NCI-H1048 (cell line): ENCODE measurements at regions not wholly inside any gene's neighbourhood (a gene's known extent, or its start where the extent isn't known, plus 50 kb on each side); places are given as distances from the start of the nearest gene placed in this dataset.
"Not testable (repeated sequence)": the region's sequence is repeated elsewhere in the genome, so short reads cannot be mapped to it uniquely, and the experiment has no call there.

Experiments used
- DNase-seq: peaks from one replicate; lab custom pipeline; 2025; lab: John Stamatoyannopoulos, UW

DNA sequence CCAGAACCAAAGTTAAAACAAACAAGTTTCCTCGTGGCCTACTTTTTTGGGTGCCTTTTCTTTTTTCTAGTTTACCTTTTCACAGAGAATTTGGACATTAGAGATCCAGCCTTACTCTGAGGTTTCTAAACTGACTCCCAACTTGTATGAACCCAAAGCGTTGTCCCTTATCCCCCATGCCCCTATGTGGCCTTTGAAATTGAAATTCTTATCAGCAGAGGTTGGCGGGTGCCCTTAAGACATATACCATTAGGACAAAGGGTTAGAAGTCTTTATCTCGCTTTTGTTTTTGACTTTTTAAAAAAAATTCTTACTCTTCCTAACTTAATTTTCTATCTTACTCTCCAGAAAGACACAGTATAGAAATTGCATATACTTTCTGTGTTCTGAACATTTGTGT is 76.3 kb upstream of the C7orf33 start:
- DNase-seq = no peak

- no peak for DNase-seq
Measured at GRCh38 chr7:148515237-148515636, 75.3 kb upstream of the C7orf33 start.

GRCh38 chr7:148515728-148516695 is 74.6 kb upstream of the C7orf33 start:
- DNase-seq = no peak

- DNase-seq = not testable (repeated sequence)
Measured at GRCh38 chr7:148519386-148519785, 71.2 kb upstream of the C7orf33 start.

- no peak for DNase-seq
Measured at GRCh38 chr7:148521271-148521670, 69.3 kb upstream of the C7orf33 start.

DNA sequence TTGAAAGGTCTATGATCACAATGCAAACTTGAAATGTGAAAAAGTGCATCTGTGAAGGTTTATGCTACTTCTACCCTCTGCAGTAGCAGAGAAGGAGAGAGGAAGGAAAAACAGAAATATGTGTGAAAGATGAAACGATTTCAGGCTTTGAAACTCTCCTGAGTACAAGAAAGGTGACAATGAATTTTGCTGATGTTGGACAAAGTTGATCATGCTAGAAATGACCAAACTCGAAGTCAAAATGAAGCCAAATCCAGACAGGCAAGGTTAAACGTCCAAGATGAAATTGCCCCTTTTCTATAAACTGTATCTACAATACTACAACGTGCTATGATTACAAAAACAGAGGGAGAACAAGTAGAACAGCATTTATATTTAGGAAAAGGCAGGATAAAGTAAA is 67.0 kb upstream of the C7orf33 start:
- no peak for DNase-seq

DNA sequence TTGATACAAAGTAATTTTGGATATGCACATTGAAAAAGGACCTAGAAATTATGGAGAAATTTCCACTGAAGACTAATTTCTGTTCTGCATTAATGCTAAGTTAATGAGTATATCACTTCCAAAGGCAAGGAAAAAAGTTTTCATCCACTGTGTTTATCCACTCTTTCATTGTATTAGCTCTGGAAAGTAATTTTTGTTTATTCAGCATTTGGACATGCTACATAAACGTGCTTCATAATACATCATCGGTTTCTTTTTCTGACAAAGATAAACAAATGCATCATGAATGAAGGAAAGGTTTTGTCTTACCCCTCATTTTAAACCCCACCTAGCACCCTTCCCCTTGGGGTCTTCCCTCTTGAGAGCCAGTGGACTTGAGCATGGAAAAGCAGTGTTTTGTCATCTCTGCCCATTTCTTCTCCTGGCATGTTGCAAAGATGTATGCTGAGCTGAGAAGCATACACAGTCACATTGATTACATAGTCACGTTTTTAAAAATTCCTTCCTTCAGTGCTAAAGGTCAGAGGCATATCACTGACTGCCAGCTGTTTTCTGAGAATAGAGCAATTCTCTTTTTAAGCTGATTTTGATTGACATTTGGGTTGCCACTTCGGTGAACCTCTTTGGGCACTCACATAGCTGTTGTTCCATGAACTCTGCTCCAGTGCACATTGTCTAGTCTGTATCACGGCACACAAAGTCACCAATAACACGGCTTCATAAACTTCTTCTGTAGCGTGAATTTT is 65.9 kb upstream of the C7orf33 start:
- no peak for DNase-seq

DNA sequence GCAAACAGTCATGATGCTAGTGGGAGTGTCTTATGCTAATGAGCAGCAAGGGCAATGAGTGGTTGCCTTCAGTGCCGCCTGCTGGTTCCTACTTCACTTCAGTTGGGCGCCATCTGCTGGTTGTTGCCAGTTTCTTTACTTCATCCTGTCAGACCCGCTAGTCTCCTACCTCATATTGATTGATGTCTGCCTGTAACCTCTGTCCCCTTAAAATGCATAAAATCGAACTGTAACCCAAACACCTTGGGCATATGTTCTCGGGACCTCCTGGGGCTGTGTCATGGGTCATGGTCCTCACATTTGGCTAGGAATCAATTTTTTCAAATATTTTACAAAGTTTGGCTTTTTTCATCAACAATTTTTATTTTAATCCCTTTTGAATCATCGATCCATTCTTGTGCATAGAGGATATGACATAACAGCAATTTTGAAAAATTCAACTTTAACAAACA is 62.8 kb upstream of the C7orf33 start:
- peak; percentile 79 for DNase-seq

DNA sequence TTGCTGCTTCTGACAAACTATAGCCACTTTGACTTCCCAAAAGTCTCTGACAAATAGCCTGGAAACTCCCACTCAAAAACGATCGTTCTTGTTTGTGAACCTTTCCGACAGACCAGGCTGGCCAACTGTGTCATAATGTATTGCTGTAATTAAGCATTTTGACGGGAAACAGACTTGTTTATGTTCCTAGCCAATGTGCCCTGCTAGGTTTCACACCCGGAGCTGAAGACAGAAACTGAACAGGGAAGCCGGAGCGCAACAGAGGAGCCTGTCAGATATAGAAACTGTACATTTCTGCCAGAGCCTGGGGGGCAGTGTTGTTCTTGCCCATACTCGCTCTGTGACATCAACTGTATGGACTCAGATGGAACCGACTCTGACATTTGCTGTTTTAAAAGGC is 55.3 kb upstream of the C7orf33 start:
- DNase-seq = no peak

DNA sequence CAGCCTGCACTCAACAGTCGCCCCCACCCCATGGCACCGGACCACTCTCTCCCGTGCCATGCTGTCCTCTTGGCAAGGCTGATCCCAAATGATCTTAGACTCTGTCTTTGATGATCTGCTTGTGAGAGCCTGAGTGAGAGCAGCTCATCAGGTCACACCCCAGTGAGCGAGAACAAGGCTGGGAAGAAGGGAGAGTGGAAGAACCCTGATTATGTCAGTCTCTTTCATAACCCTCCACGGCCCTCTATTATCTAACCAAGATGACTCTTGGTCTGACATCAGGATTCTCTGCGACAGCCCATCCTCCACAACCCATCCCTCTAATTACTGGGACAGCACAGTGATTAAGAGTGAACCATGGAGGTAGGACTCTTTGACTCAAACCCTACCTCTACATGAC is 53.1 kb upstream of the C7orf33 start:
- DNase-seq = no peak

- no peak for DNase-seq
Measured at GRCh38 chr7:148540041-148540738, 50.4 kb upstream of the C7orf33 start.
